ENCODE measurements at regions not wholly inside any gene's neighbourhood (a gene's known extent, or its start where the extent isn't known, plus 50 kb on each side); places are given as distances from the start of the nearest gene placed in this dataset.
"Not testable (repeated sequence)": the region's sequence is repeated elsewhere in the genome, so short reads cannot be mapped to it uniquely, and the experiment has no call there.

GRCh38 chr10:46095943-46096342 is 49.9 kb upstream of the MSMB start:
- not testable (repeated sequence) for DNase-seq (ENCODE audit: extremely low read depth in 1 of 2, low read depth in 1 of 2)

- no peak for DNase-seq (ENCODE audit: extremely low read depth in 1 of 2, low read depth in 1 of 2)
Measured at GRCh38 chr10:46096446-46096845, 50.4 kb upstream of the MSMB start.

GRCh38 chr10:46096909-46097575 is 51.0 kb upstream of the MSMB start:
- DNase-seq (ENCODE audit: extremely low read depth in 1 of 2, low read depth in 1 of 2) = no peak

GRCh38 chr10:46097576-46098317 is 51.7 kb upstream of the MSMB start:
- no peak for DNase-seq (ENCODE audit: extremely low read depth in 1 of 2, low read depth in 1 of 2)

- no peak for DNase-seq (ENCODE audit: extremely low read depth in 1 of 2, low read depth in 1 of 2)
Measured at GRCh38 chr10:46098386-46098785, 52.3 kb upstream of the MSMB start.

- DNase-seq (ENCODE audit: extremely low read depth in 1 of 2, low read depth in 1 of 2) = not testable (repeated sequence)
Measured at GRCh38 chr10:46098925-46099324, 52.9 kb upstream of the MSMB start.

- DNase-seq (ENCODE audit: extremely low read depth in 1 of 2, low read depth in 1 of 2) = no peak
Measured at GRCh38 chr10:46104071-46104585, 58.1 kb upstream of the MSMB start.

- not testable (repeated sequence) for DNase-seq (ENCODE audit: extremely low read depth in 1 of 2, low read depth in 1 of 2)
Measured at GRCh38 chr10:46105416-46105815, 59.3 kb upstream of the MSMB start.

GRCh38 chr10:46105856-46106409 is 59.9 kb upstream of the MSMB start:
- DNase-seq (ENCODE audit: extremely low read depth in 1 of 2, low read depth in 1 of 2) = not testable (repeated sequence)

- no peak for DNase-seq (ENCODE audit: extremely low read depth in 1 of 2, low read depth in 1 of 2)
Measured at GRCh38 chr10:46106410-46107255, 60.6 kb upstream of the MSMB start.

- DNase-seq (ENCODE audit: extremely low read depth in 1 of 2, low read depth in 1 of 2) = not testable (repeated sequence)
Measured at GRCh38 chr10:46108158-46108499, 62.1 kb upstream of the MSMB start.

GRCh38 chr10:46154271-46154670 is 108.2 kb upstream of the MSMB start:
- DNase-seq (ENCODE audit: extremely low read depth in 1 of 2, low read depth in 1 of 2) = not testable (repeated sequence)

- not testable (repeated sequence) for DNase-seq (ENCODE audit: extremely low read depth in 1 of 2, low read depth in 1 of 2)
Measured at GRCh38 chr10:46154683-46155082, 108.6 kb upstream of the MSMB start.

- DNase-seq (ENCODE audit: extremely low read depth in 1 of 2, low read depth in 1 of 2) = not testable (repeated sequence)
Measured at GRCh38 chr10:46156866-46157265, 110.8 kb upstream of the MSMB start.

GRCh38 chr10:46169736-46170135 is 117.1 kb upstream of the ANTXRL start:
- no peak for DNase-seq (ENCODE audit: extremely low read depth in 1 of 2, low read depth in 1 of 2)

GRCh38 chr10:46170789-46171188 is 116.0 kb upstream of the ANTXRL start:
- no peak for DNase-seq (ENCODE audit: extremely low read depth in 1 of 2, low read depth in 1 of 2)

- DNase-seq (ENCODE audit: extremely low read depth in 1 of 2, low read depth in 1 of 2) = no peak
Measured at GRCh38 chr10:46171661-46172060, 115.1 kb upstream of the ANTXRL start.

- DNase-seq (ENCODE audit: extremely low read depth in 1 of 2, low read depth in 1 of 2) = no peak
Measured at GRCh38 chr10:46175296-46175695, 111.5 kb upstream of the ANTXRL start.

- no peak for DNase-seq (ENCODE audit: extremely low read depth in 1 of 2, low read depth in 1 of 2)
Measured at GRCh38 chr10:46175831-46176230, 111.0 kb upstream of the ANTXRL start.

GRCh38 chr10:46187431-46187830 is 99.4 kb upstream of the ANTXRL start:
- not testable (repeated sequence) for DNase-seq (ENCODE audit: extremely low read depth in 1 of 2, low read depth in 1 of 2)

GRCh38 chr10:46197050-46197449 is 89.7 kb upstream of the ANTXRL start:
- DNase-seq (ENCODE audit: extremely low read depth in 1 of 2, low read depth in 1 of 2) = no peak
